ENCODE measurements at regions not wholly inside any gene's neighbourhood (a gene's known extent, or its start where the extent isn't known, plus 50 kb on each side); places are given as distances from the start of the nearest gene placed in this dataset.
"Not testable (repeated sequence)": the region's sequence is repeated elsewhere in the genome, so short reads cannot be mapped to it uniquely, and the experiment has no call there.

GRCh38 chr18:54662986-54663385 lies 71.9 kb downstream of the DYNAP start:
- DNase-seq (ENCODE audit: low read depth in 1 of 2, low spot score in 1 of 2): no peak

DNA sequence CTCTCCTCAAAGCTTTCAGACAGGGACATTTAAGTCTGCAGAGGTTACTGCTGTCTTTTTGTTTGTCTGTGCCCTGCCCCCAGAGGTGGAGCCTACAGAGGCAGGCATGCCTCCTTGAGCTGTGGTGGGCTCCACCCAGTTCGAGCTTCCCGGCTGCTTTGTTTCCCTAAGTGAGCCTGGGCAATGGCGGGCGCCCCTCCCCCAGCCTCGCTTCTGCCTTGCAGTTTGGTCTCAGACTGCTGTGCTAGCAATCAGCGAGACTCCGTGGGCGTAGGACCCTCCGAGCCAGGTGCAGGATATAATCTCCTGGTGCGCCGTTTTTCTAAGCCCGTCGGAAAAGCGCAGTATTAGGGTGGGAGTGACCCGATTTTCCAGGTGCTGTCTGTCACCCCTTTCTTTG lies 78.7 kb downstream of the DYNAP start:
- DNase-seq (ENCODE audit: low read depth in 1 of 2, low spot score in 1 of 2): not testable (repeated sequence)

- no peak for DNase-seq (ENCODE audit: low read depth in 1 of 2, low spot score in 1 of 2)
Observed at GRCh38 chr18:54671291-54671881, 80.3 kb downstream of the DYNAP start.

- DNase-seq (ENCODE audit: low read depth in 1 of 2, low spot score in 1 of 2): no peak
Observed at GRCh38 chr18:54672109-54672508, 81.1 kb downstream of the DYNAP start.

DNA sequence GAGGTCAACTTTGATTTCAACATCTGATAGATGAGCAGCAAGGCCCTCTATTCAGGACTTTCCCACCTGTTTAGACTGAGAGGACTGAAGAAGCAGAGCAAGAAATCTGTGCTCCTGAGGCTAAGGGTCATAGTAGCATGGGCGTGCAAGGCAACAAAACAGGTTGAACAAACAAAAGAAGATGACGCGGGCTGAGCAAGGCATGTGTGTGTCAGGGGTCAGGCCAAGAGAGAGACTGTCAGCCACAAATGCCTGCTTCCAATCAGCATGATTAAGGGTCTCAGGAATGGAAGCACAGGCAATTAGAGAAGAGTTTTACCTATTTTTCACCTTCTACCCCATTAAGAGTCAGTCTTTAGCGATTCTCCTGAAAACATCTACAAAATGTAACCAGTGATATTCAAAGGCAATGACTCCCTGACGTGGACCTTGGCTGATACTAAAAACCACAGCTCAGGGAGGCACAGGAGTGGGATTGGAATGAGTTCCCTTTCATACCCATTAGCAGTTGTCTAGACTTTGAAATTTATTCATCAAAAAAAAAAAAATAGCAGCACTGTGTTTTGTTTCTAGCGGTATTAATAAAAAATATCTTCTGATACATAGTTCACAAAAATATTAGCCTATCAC lies 81.9 kb downstream of the DYNAP start:
- DNase-seq (ENCODE audit: low read depth in 1 of 2, low spot score in 1 of 2): no peak

DNA sequence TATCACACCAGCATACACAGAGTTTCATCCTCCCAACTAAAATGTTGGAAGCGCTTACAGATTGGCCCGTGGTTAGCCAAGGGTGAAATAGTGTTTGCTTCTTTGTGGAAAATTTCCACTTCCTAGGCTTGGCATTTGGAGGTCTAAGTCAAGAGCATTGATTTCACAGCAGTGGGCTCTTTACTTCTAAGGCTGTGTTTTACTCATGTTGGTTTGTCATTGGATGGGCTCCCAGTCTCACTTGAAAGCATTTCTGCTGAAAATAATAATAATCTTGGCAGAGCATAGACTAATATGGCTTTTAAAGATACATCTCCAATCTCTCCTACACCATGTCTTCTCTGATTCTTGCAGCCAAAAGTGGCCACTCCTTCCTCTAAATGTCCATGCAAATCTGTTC lies 82.9 kb downstream of the DYNAP start:
- no peak for DNase-seq (ENCODE audit: low read depth in 1 of 2, low spot score in 1 of 2)

- DNase-seq (ENCODE audit: low read depth in 1 of 2, low spot score in 1 of 2): no peak
Observed at GRCh38 chr18:54675076-54675475, 84.0 kb downstream of the DYNAP start.

DNA sequence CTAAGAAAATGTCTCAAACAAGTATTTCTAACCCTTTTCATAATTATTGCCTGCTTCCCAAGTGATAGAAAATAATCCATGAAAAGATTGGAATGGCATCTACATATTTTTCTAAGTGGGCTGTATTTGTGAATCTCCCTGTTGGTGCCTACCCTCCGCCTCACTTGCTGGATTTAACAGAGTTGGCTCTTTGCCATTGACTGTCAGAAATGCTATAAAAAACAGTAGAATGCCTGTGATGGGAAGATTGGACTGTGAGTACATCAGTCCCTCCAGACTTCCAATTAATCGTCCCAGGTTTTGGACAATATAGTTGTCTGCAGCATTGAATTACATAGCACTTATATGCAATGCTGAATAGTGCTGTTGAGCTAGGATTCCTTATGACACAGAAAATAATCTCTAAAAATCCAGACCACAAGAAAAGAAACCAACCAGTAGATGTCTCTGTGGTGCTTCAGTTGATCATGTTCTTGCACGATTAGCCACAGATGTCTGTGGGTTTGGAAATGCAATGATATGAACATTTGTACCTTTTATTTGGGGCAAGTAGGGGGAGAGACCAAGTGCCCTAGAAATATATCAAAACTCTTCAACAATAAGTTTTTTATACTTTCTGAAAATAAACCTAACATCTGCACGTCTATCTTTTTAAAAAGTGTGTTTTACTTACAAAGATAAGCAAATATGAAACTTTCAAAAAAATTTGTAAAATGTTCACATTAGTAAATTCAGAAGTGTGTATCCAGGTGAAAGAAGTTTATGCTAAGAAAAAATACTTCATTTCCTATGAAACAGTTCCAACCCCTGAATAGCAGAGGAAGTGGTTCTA lies 88.5 kb downstream of the DYNAP start:
- no peak for DNase-seq (ENCODE audit: low read depth in 1 of 2, low spot score in 1 of 2)

DNA sequence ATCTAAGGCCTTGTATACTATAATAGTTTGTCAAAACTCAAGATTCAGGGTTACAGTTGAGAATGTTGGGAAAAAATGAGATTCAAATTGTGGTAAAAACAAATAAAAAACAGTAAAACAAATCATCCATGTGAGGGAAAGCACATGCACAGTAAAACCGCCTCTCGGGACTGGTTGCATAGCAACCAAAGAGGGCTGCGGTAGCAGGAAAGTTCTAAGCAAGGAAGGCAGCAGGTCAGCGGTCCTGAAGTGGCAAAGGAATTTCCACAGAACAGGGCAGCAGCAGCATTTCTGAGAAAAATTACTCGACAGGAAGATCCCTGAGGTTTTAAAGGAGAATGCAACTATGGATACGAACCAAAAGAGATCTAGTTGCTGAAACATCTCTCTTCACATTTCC lies 93.7 kb downstream of the DYNAP start:
- DNase-seq (ENCODE audit: low read depth in 1 of 2, low spot score in 1 of 2): no peak

DNA sequence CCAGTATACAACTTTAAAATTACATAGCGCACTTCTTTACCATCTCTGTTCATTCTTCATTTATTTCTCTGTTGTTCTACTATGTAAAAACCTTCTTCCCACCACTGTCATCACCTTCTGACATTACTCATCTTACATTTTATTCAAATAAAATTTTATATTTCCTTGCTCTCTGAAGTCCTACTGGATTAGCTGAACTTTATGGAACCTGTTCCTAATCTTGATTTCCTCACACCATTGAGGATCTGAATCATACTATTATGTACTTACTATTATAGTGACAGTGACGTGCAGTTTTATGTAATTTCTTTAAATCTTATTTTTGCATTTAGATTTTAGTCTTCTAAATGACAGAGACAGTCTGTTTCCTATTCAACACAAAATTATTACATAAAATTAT lies 98.3 kb downstream of the DYNAP start:
- DNase-seq (ENCODE audit: low read depth in 1 of 2, low spot score in 1 of 2): no peak

GRCh38 chr18:54690198-54690597 lies 99.2 kb downstream of the DYNAP start:
- DNase-seq (ENCODE audit: low read depth in 1 of 2, low spot score in 1 of 2): no peak

- DNase-seq (ENCODE audit: low read depth in 1 of 2, low spot score in 1 of 2): no peak
Observed at GRCh38 chr18:54692463-54692862, 101.4 kb downstream of the DYNAP start.

DNA sequence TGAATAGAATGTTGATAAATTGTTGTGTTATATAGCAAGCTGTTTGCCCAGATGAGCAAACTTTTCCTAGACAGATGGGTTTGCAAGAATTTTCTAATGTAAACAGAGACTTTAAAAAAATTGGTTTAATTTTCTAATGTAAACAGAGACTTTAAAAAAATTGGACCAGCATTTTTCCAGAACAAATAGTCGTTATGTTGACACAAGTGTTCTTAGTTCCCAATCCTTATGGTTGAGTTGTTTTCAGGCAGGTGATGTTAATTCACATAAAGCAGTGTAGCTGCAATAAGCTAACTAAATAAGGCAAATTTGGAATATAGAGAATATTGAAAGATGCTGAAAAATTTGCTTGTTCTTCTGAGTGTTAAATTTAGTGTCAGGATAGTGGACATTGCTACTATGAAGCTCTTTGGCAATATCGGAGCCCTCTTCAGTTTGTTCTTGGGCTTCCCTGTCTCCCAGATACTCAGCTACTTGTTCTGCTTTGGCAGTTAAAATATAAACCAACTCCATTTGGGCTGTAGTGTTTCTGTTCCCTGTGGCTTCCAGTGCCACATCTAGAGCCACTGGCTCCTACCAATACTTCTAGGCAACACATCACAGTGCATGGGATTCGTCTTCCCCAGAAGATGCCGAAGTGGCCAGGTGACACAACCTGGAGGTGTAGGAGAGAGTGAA lies 105.7 kb downstream of the DYNAP start:
- no peak for DNase-seq (ENCODE audit: low read depth in 1 of 2, low spot score in 1 of 2)

- no peak for DNase-seq (ENCODE audit: low read depth in 1 of 2, low spot score in 1 of 2)
Observed at GRCh38 chr18:54700580-54700979, 109.5 kb downstream of the DYNAP start.

GRCh38 chr18:54702686-54703085 lies 111.6 kb downstream of the DYNAP start:
- no peak for DNase-seq (ENCODE audit: low read depth in 1 of 2, low spot score in 1 of 2)

GRCh38 chr18:54710074-54710899 lies 118.0 kb upstream of the RAB27B start:
- DNase-seq (ENCODE audit: low read depth in 1 of 2, low spot score in 1 of 2): no peak

DNA sequence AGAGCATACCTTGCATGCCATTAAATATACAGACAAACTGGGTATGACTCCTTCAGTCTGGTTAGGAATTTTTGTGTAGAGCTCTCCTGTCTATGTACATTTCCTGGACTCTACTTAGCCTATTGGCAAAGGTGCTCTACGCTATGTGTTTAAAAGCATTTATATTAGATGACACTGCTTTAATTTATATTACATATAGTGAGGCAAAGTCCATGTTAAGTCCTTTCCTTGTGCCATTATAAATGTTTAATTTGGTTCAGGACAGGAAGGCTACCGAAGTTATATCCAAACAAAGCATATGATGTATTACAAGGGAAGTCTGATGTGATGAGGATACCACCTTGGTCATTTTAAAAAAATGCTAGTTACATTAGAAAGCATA lies 117.4 kb upstream of the RAB27B start:
- DNase-seq (ENCODE audit: low read depth in 1 of 2, low spot score in 1 of 2): no peak

DNA sequence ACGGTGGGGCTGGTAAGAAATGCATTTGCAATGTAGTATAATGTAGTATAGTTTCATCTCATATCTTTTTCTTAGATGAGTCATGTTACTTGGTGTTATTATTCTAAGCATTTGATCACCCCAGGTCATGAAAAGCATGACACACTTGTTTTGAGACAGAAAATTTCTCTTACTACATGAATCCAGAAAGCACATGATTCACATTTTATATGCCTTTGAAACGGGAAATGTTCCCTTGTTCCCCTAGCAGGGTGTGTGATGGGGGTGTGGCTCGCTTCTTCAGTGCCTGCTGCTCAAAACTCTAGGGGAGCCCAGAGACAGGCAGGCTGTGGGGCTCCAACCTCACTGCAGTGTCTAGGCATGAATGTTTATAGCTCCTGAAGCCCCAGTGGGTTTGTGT lies 116.0 kb upstream of the RAB27B start:
- DNase-seq (ENCODE audit: low read depth in 1 of 2, low spot score in 1 of 2): no peak

- DNase-seq (ENCODE audit: low read depth in 1 of 2, low spot score in 1 of 2): no peak
Observed at GRCh38 chr18:54712758-54713157, 115.5 kb upstream of the RAB27B start.

DNA sequence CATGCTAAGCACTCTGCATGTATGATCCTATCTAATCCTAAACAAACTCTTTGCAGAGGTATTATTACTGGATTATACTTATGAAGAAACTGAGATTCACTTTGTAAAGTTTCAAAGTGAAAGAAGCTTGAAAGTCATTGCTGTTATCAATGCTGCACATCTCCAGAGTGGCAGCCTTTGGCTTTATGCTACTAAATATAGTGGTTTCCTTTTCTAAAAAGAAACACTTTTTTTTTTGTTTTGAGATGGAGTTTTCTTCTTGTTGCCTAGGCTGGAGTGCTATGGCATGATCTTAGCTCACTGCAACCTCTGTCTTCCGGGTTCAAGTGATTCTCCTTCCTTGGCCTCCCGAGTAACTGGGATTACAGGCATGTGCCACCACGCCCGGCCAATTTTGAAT lies 114.9 kb upstream of the RAB27B start:
- no peak for DNase-seq (ENCODE audit: low read depth in 1 of 2, low spot score in 1 of 2)

DNA sequence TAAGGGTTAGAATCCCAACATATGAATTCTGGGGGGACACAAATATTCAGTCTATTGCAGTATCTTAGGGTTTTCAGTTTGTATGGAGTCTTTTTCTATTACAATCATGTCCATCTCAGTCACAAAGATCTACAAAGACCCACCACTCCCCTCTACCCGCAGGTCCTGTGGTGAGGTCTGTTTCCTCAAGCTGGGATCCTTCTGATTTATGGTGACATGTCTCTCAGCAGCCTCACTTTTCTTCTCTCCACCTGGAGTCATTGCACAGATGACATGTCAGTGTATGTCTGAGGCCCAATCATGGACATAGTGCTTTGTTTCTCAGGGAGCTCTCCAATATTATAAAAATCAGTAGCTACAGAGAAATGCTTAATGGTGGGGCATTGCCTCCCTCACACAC lies 113.4 kb upstream of the RAB27B start:
- no peak for DNase-seq (ENCODE audit: low read depth in 1 of 2, low spot score in 1 of 2)
